Smooth muscle cell (in vitro differentiated cells): ENCODE measurements at regions not wholly inside any gene's neighbourhood (a gene's known extent, or its start where the extent isn't known, plus 50 kb on each side); places are given as distances from the start of the nearest gene placed in this dataset.

Experiments used
- DNase-seq: peaks from one replicate; lab custom pipeline; 2025; ENCODE audit not compliant: unreplicated experiment; lab: John Stamatoyannopoulos, UW
- H2AFZ ChIP-seq: fragments of 200-600 bp; sonication (generic); 2 replicates; pipeline ENCODE4 v1.6.0; 2016; ENCODE audit warnings: antibody characterized with exemption, low read depth, mild to moderate bottlenecking
- H3F3A ChIP-seq: fragments of 200-600 bp; sonication (generic); 2 replicates; pipeline ENCODE4 v1.6.0; 2017; ENCODE audit warnings: antibody characterized with exemption, low read depth
- H3K27ac ChIP-seq: fragments of 200-600 bp; sonication (generic); 2 replicates; pipeline ENCODE4 v1.5.1; 2016; ENCODE audit warnings: low read depth, mild to moderate bottlenecking
- H3K27me3 ChIP-seq: fragments of 200-600 bp; sonication (generic); 2 replicates; pipeline ENCODE4 v1.6.1; 2016; ENCODE audit warnings: low read depth, mild to moderate bottlenecking
- H3K36me3 ChIP-seq: fragments of 200-600 bp; sonication (generic); 2 replicates; pipeline ENCODE4 v1.5.1; 2016; ENCODE audit warnings: low read depth
- H3K4me1 ChIP-seq: fragments of 200-600 bp; sonication (generic); 2 replicates; pipeline ENCODE4 v1.5.1; 2016; ENCODE audit warnings: low read depth
- H3K4me2 ChIP-seq: fragments of 200-600 bp; sonication (generic); 2 replicates; pipeline ENCODE4 v1.6.0; 2016; ENCODE audit warnings: mild to moderate bottlenecking
- H3K4me3 ChIP-seq: fragments of 200-600 bp; sonication (generic); 2 replicates; pipeline ENCODE4 v1.5.1; 2016; ENCODE audit warnings: mild to moderate bottlenecking
- H3K79me2 ChIP-seq: fragments of 200-600 bp; sonication (generic); 2 replicates; pipeline ENCODE4 v1.6.0; 2016; ENCODE audit warnings: low read depth, mild to moderate bottlenecking
- H3K9ac ChIP-seq: fragments of 200-600 bp; sonication (generic); 2 replicates; pipeline ENCODE4 v1.6.0; 2016; ENCODE audit warnings: low read depth
- H3K9me3 ChIP-seq: fragments of 200-600 bp; sonication (generic); replicated peaks from 2 replicates; pipeline ENCODE4 v1.5.1; 2016; ENCODE audit warnings: low read depth
- H4K20me1 ChIP-seq: fragments of 200-600 bp; sonication (generic); 2 replicates; pipeline ENCODE4 v1.6.0; 2016; ENCODE audit warnings: low read depth
- whole genome bisulfite sequencing: methylation state at CpG from one replicate; pipeline ENCODE4 v1.1.7; 2016; ENCODE audit warnings: low lambda C conversion rate; 5-methylcytosine and 5-hydroxymethylcytosine counted together
- TF ChIP-seq, protein P1 (sequence below): fragments of 200-600 bp; sonication (generic); IDR thresholded peaks from 2 replicates; pipeline ENCODE4 v1.5.1; 2017; ENCODE audit warnings: borderline replicate concordance, mild to moderate bottlenecking, antibody characterized with exemption; ENCODE audit not compliant: insufficient read depth, poor library complexity, severe bottlenecking

DNA sequence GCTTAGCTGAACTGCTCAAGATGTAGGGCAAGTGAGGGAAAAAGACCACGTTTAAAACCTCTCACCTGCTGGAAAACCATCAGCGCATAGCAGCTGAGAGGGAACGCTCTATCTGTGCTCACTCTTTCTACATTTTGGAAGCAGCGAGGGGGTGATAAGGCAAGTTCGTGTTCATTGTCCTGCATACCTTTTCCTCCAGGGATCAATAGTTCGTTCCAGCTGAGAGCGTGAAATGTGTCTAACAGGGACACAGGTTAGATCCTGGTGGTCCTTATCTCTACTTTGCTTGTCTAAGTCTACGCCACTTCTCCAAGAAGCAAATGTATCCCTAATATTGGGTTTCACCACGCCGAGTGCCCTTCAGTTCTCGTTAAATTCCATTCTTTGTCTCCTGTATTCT lies 183.5 kb upstream of the ZFHX3 start:
- WGBS = 96% methylated on average over 11 of the region's 11 CpGs
- Histone ChIP-seq H3K4me1 (no peaks in the 10 kb centered on the region), H2AFZ (no peak overlapping the region), H3F3A (peaks cover 7% of the 10 kb centered on the region), H3K79me2 (no peaks in the 10 kb centered on the region), H3K4me3 (no peak overlapping the region), H3K4me2 (no peak overlapping the region), H3K9ac (no peak overlapping the region), H3K27me3 (no peaks in the 10 kb centered on the region), H3K27ac (no peak overlapping the region), H4K20me1 (no peaks in the 10 kb centered on the region), H3K36me3 (no peaks in the 10 kb centered on the region), H3K9me3 (no peaks in the 10 kb centered on the region)
- TF ChIP-seq, protein P1, sequence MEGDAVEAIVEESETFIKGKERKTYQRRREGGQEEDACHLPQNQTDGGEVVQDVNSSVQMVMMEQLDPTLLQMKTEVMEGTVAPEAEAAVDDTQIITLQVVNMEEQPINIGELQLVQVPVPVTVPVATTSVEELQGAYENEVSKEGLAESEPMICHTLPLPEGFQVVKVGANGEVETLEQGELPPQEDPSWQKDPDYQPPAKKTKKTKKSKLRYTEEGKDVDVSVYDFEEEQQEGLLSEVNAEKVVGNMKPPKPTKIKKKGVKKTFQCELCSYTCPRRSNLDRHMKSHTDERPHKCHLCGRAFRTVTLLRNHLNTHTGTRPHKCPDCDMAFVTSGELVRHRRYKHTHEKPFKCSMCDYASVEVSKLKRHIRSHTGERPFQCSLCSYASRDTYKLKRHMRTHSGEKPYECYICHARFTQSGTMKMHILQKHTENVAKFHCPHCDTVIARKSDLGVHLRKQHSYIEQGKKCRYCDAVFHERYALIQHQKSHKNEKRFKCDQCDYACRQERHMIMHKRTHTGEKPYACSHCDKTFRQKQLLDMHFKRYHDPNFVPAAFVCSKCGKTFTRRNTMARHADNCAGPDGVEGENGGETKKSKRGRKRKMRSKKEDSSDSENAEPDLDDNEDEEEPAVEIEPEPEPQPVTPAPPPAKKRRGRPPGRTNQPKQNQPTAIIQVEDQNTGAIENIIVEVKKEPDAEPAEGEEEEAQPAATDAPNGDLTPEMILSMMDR = no peak
- DNase-seq = no peak

DNA sequence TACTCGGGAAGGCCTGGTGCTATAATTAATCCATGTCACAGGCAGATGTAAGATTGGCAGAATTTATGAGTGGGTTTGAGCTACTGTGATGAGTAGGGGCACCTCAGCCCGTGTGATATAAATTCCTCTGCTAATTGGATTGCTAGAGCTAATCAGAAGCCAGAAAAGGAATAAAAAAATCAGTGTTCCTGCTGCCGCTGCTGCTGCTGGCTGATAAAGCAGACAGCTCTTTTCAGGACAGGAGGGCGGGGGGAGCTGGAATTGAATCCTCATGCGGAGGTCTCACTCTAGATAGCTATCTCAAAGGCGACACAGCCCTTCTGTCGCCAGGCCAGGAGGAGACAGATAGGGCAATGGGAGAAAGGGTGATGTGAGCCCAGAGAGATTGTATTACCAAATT lies 182.7 kb upstream of the ZFHX3 start:
- TF ChIP-seq, protein P1 = no peak
- peaks cover 7% of the 10 kb centered on the region for H3F3A ChIP-seq
- H3K27ac ChIP-seq = no peak overlapping the region
- H3K9ac ChIP-seq = no peak overlapping the region
- H3K9me3 ChIP-seq = no peaks in the 10 kb centered on the region
- no peak overlapping the region for H3K4me3 ChIP-seq
- no peak overlapping the region for H3K4me2 ChIP-seq
- 81% methylated on average over 7 of the region's 7 CpGs for WGBS
- H3K27me3 ChIP-seq = no peaks in the 10 kb centered on the region
- no peaks in the 10 kb centered on the region for H3K36me3 ChIP-seq
- H3K4me1 ChIP-seq = no peaks in the 10 kb centered on the region
- no peak overlapping the region for H2AFZ ChIP-seq
- DNase-seq = no peak
- no peaks in the 10 kb centered on the region for H3K79me2 ChIP-seq
- no peaks in the 10 kb centered on the region for H4K20me1 ChIP-seq

DNA sequence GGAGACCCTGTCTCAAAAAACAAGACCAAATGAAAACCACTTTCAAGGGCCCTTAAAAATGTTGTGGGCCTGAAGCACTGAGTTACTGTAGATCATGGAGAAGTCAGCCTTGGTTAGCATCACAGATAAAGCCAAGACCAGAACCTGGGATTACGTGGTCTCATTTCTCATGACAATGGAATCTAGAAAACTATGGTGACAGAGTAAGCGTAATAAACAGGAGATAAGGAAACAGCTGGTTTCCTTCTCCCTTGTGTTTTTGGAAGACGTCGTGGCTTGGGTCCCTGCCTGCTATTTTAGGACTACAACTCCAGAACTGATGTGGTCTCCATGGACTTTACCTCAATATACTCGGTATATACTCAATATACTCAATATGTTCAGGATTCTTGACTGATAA lies 180.7 kb upstream of the ZFHX3 start:
- TF ChIP-seq, protein P1 = no peak
- Histone ChIP-seq H3K4me3 (no peak overlapping the region), H3K27me3 (no peaks in the 10 kb centered on the region), H2AFZ (no peak overlapping the region), H3K4me2 (peak overlapping the region; percentile 65), H3K4me1 (no peaks in the 10 kb centered on the region), H4K20me1 (no peaks in the 10 kb centered on the region), H3F3A (no peaks in the 10 kb centered on the region), H3K36me3 (no peaks in the 10 kb centered on the region), H3K9me3 (no peaks in the 10 kb centered on the region), H3K79me2 (no peaks in the 10 kb centered on the region), H3K9ac (peak overlapping the region; percentile 67), H3K27ac (peak overlapping the region; percentile 81)
- DNase-seq = no peak
- 25% methylated on average over 5 of the region's 5 CpGs for WGBS

DNA sequence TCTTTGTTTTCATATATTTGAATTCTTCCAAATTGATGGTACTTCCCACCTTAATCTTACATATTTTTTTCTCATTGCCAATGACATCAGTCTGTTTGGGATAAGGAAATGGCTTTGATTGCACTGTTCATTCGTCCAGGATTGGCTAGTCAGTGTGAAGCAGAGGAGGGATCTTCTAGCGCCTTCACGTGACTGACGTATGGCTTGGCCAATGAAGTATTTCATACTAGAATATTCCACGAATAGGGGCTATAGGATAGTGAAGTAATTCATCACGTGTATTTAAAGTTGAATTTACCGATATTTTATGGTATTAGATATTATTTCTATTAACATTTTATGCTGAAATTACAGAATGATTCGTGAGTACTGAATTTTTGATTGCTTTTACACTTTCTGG lies 178.7 kb upstream of the ZFHX3 start:
- H3K9me3 ChIP-seq = no peaks in the 10 kb centered on the region
- no peak overlapping the region for H3K4me3 ChIP-seq
- no peak overlapping the region for H3K27ac ChIP-seq
- TF ChIP-seq, protein P1 = no peak
- no peaks in the 10 kb centered on the region for H3K79me2 ChIP-seq
- 94% methylated on average over 8 of the region's 8 CpGs for WGBS
- no peaks in the 10 kb centered on the region for H3F3A ChIP-seq
- H3K27me3 ChIP-seq = no peaks in the 10 kb centered on the region
- H3K4me2 ChIP-seq = no peak overlapping the region
- DNase-seq = no peak
- H4K20me1 ChIP-seq = no peaks in the 10 kb centered on the region
- no peaks in the 10 kb centered on the region for H3K36me3 ChIP-seq
- no peak overlapping the region for H2AFZ ChIP-seq
- no peak overlapping the region for H3K9ac ChIP-seq
- H3K4me1 ChIP-seq = no peaks in the 10 kb centered on the region
